ENCODE measurements at regions not wholly inside any gene's neighbourhood (a gene's known extent, or its start where the extent isn't known, plus 50 kb on each side); places are given as distances from the start of the nearest gene placed in this dataset.
A peak's percentile ranks its signal among the peaks of the same experiment; 100 is the strongest.

DNA sequence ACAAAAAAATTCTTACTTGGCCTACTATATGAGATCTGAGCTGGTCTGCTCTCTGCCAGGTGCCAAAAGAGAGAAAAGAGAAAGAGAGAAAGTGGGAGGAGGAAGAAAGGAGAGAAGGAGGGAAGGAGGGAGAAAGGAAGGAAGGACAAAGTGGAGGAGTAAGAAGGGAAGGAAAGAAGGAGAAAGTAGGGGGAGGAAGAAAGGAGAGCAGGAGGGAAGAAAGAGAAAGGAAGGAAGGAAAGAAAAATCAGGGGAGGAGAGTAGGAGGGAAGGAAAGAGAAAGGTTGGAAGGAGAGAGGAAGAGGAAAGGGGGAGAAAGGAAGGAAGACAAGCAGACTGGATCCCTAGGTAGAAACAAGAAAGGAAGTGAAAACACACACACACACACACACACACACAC lies 96.8 kb downstream of the RPS29 start:
- no peak for TF ChIP-seq CTCF (IDR thresholded peaks at IDR 0.05)
- TF ChIP-seq EZH2phosphoT487 (IDR thresholded peaks at IDR 0.05), result no peak
- TF ChIP-seq EZH2 (IDR thresholded peaks at IDR 0.05), result no peak
- H3K36me3 Mint-ChIP-seq, result no peaks in the 10 kb centered on the region
- no peak overlapping the region for H3K27ac Mint-ChIP-seq
- DNase-seq (ENCODE audit: low spot score), result no peak
- no peaks in the 10 kb centered on the region for H3K9me3 ChIP-seq (ENCODE audit: low read depth)
- H3K9me3 Mint-ChIP-seq, result no peaks in the 10 kb centered on the region
- H3K4me1 ChIP-seq, result peaks cover 7% of the 10 kb centered on the region
- no peaks in the 10 kb centered on the region for H4K20me1 ChIP-seq (ENCODE audit: low read depth)
- H3K4me3 Mint-ChIP-seq, result no peak overlapping the region
- peaks cover 6% of the 10 kb centered on the region for H3K4me1 Mint-ChIP-seq
- no peak overlapping the region for H3K9ac ChIP-seq
- no peaks in the 10 kb centered on the region for H3F3A ChIP-seq (ENCODE audit: low read depth)
- H3K4me3 ChIP-seq, result no peak overlapping the region
- H3K79me2 ChIP-seq (ENCODE audit: low read depth), result no peaks in the 10 kb centered on the region
- H3K27me3 ChIP-seq, result no peaks in the 10 kb centered on the region
- H3K4me2 ChIP-seq, result no peak overlapping the region
- no peak overlapping the region for H3K27ac ChIP-seq
- H2AFZ ChIP-seq (replicated peaks), result no peak overlapping the region
- H3K36me3 ChIP-seq, result no peaks in the 10 kb centered on the region
- peaks cover 4% of the 10 kb centered on the region for H3K27me3 Mint-ChIP-seq (ENCODE audit: insufficient read depth, low read depth)

GRCh38 chr14:49487238-49487637 lies 98.9 kb downstream of the RPS29 start:
- Mint-ChIP-seq H3K9me3 (no peaks in the 10 kb centered on the region), H3K27me3 (ENCODE audit: insufficient read depth, low read depth) (peaks cover 4% of the 10 kb centered on the region), H3K4me3 (no peak overlapping the region), H3K36me3 (no peaks in the 10 kb centered on the region), H3K4me1 (peaks cover 6% of the 10 kb centered on the region), H3K27ac (no peak overlapping the region)
- DNase-seq (ENCODE audit: low spot score), result no peak
- peaks cover 2% of the 10 kb centered on the region for H3K4me1 ChIP-seq
- no peaks in the 10 kb centered on the region for H3K9me3 ChIP-seq (ENCODE audit: low read depth)
- no peak overlapping the region for H3K9ac ChIP-seq
- no peak overlapping the region for H2AFZ ChIP-seq (replicated peaks)
- no peak for TF ChIP-seq CTCF (IDR thresholded peaks at IDR 0.05)
- TF ChIP-seq EZH2 (IDR thresholded peaks at IDR 0.05), result no peak
- no peak for TF ChIP-seq EZH2phosphoT487 (IDR thresholded peaks at IDR 0.05)
- H3K4me3 ChIP-seq, result no peak overlapping the region
- no peaks in the 10 kb centered on the region for H3K36me3 ChIP-seq
- no peak overlapping the region for H3K27ac ChIP-seq
- H4K20me1 ChIP-seq (ENCODE audit: low read depth), result no peaks in the 10 kb centered on the region
- H3K4me2 ChIP-seq, result no peak overlapping the region
- H3F3A ChIP-seq (ENCODE audit: low read depth), result no peaks in the 10 kb centered on the region
- no peaks in the 10 kb centered on the region for H3K79me2 ChIP-seq (ENCODE audit: low read depth)
- no peaks in the 10 kb centered on the region for H3K27me3 ChIP-seq

GRCh38 chr14:49485290-49485689 lies 100.9 kb downstream of the RPS29 start:
- Mint-ChIP-seq H3K36me3 (no peaks in the 10 kb centered on the region), H3K27me3 (ENCODE audit: insufficient read depth, low read depth) (peaks cover 2% of the 10 kb centered on the region), H3K4me3 (no peak overlapping the region), H3K27ac (peak overlapping the region; percentile 10), H3K4me1 (peaks cover 6% of the 10 kb centered on the region), H3K9me3 (peaks cover 2% of the 10 kb centered on the region)
- no peak overlapping the region for H3K4me2 ChIP-seq
- no peak for DNase-seq (ENCODE audit: low spot score)
- H3K4me1 ChIP-seq, result no peaks in the 10 kb centered on the region
- H3K9me3 ChIP-seq (ENCODE audit: low read depth), result no peaks in the 10 kb centered on the region
- TF ChIP-seq EZH2 (IDR thresholded peaks at IDR 0.05), result no peak
- no peak for TF ChIP-seq EZH2phosphoT487 (IDR thresholded peaks at IDR 0.05)
- no peak for TF ChIP-seq CTCF (IDR thresholded peaks at IDR 0.05)
- no peaks in the 10 kb centered on the region for H4K20me1 ChIP-seq (ENCODE audit: low read depth)
- no peak overlapping the region for H3K4me3 ChIP-seq
- no peak overlapping the region for H3K9ac ChIP-seq
- H3F3A ChIP-seq (ENCODE audit: low read depth), result no peaks in the 10 kb centered on the region
- no peaks in the 10 kb centered on the region for H3K79me2 ChIP-seq (ENCODE audit: low read depth)
- no peaks in the 10 kb centered on the region for H3K27me3 ChIP-seq
- H2AFZ ChIP-seq (replicated peaks), result peak overlapping the region; percentile 12
- H3K27ac ChIP-seq, result no peak overlapping the region
- no peaks in the 10 kb centered on the region for H3K36me3 ChIP-seq

Measured in neural progenitor cell (in vitro differentiated cells).